Stomach smooth muscle (tissue), 2 donors: ENCODE measurements at regions not wholly inside any gene's neighbourhood (a gene's known extent, or its start where the extent isn't known, plus 50 kb on each side); places are given as distances from the start of the nearest gene placed in this dataset.

Experiments
- H3K27ac ChIP-seq: one replicate; pipeline ENCODE4 v1.7.0; 2013; ENCODE audit warnings: mild to moderate bottlenecking, low read length, inconsistent platforms
- H3K27me3 ChIP-seq, 2 donors: one replicate each; pipeline ENCODE4 v1.7.0; 2013; ENCODE audit warnings: low read length in 2 of 2; ENCODE audit not compliant: insufficient read depth in 2 of 2, control insufficient read depth in 1 of 2
- H3K36me3 ChIP-seq, 2 donors: one replicate each; pipeline ENCODE4 v1.7.0; 2013; ENCODE audit warnings: low read length in 2 of 2; ENCODE audit not compliant: control insufficient read depth in 2 of 2, insufficient read depth in 2 of 2
- H3K4me1 ChIP-seq: one replicate; pipeline ENCODE4 v1.7.0; 2013; ENCODE audit warnings: low read length; ENCODE audit not compliant: control insufficient read depth, insufficient read depth
- H3K4me3 ChIP-seq, 2 donors: one replicate each; pipeline ENCODE4 v1.7.0; 2013; ENCODE audit warnings: low read length in 2 of 2
- H3K9ac ChIP-seq, 2 donors: one replicate each; pipeline ENCODE4 v1.7.0; 2013; ENCODE audit warnings: low read length in 2 of 2, mild to moderate bottlenecking in 1 of 2
- H3K9me3 ChIP-seq, 2 donors: one replicate each; pipeline ENCODE4 v1.7.0; 2013; ENCODE audit warnings: low read length in 2 of 2; ENCODE audit not compliant: control insufficient read depth in 2 of 2
- donor health status: healthy.
- donor health status: Pancreatic carcinoma.

GRCh38 chr11:128365044-128365443 is 222.3 kb downstream of the ETS1 start:
- Histone ChIP-seq H3K4me3 (no peak overlapping the region), H3K36me3 (no peaks in the 10 kb centered on the region), H3K9ac (no peak overlapping the region), H3K4me1 (peaks cover 6% of the 10 kb centered on the region), H3K27ac (no peak overlapping the region), H3K27me3 (no peaks in the 10 kb centered on the region), H3K9me3 (no peaks in the 10 kb centered on the region)

GRCh38 chr11:128361451-128362020 is 225.8 kb downstream of the ETS1 start:
- Histone ChIP-seq H3K4me1 (peaks cover 9% of the 10 kb centered on the region), H3K4me3 (no peak overlapping the region), H3K27me3 (no peaks in the 10 kb centered on the region), H3K9ac (no peak overlapping the region), H3K27ac (no peak overlapping the region), H3K9me3 (no peaks in the 10 kb centered on the region), H3K36me3 (no peaks in the 10 kb centered on the region)

- Histone ChIP-seq H3K9ac (no peak overlapping the region), H3K4me1 (peaks cover 9% of the 10 kb centered on the region), H3K9me3 (no peaks in the 10 kb centered on the region), H3K27ac (no peak overlapping the region), H3K4me3 (no peak overlapping the region), H3K27me3 (no peaks in the 10 kb centered on the region), H3K36me3 (no peaks in the 10 kb centered on the region)
Observed at GRCh38 chr11:128359515-128359914, 227.8 kb downstream of the ETS1 start.

- peaks cover 9% of the 10 kb centered on the region for H3K4me1 ChIP-seq
- no peak overlapping the region for H3K4me3 ChIP-seq
Observed at GRCh38 chr11:128357073-128357472, 230.3 kb downstream of the ETS1 start.

DNA sequence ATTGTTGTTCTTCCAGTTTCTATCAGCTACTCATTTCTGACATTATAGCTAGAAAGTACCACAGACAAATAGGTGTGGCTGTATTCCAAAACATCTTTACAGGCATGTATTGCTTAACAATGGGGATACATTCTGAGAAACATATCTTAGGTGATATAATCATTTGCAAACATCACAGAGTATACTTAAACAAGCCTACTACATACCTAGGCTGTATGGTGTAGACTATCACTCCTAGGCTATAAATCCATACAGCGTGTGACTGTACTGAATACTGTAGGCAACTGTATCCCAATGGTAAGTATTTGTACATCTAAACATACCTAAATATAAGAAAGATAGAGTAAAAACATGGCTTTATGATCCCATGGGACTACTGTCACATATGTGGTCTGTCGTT is 231.8 kb downstream of the ETS1 start:
- Histone ChIP-seq H3K27ac (no peak overlapping the region), H3K4me3 (no peak overlapping the region), H3K9me3 (no peaks in the 10 kb centered on the region), H3K4me1 (peaks cover 3% of the 10 kb centered on the region), H3K36me3 (no peaks in the 10 kb centered on the region), H3K9ac (no peak overlapping the region), H3K27me3 (no peaks in the 10 kb centered on the region)

More at GRCh38 chr11:128357073-128357472, 230.3 kb downstream of the ETS1 start:
- H3K27me3 ChIP-seq: no peaks in the 10 kb centered on the region
- H3K9me3 ChIP-seq: no peaks in the 10 kb centered on the region
- no peak overlapping the region for H3K9ac ChIP-seq
- no peaks in the 10 kb centered on the region for H3K36me3 ChIP-seq
- no peak overlapping the region for H3K27ac ChIP-seq

DNA sequence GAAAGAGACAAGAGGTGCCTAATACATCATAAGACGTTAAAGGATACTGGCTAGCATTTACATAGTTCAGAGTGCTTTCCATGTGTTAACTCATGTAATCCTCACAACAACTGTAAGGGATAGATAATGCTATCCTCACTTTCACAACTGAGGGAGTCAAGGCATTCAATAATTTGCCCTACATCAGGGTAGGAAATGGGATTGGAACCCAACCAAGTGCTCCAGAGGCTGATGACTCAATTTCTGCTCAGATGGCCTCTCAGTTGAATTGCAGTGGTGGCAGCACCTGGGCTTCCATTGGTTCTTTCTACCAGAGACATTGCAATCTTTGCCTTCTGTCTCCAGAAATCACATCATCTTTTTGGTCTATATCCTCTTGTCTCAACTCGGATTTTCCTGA is 232.9 kb downstream of the ETS1 start:
- no peak overlapping the region for H3K27ac ChIP-seq
- H3K9me3 ChIP-seq: no peaks in the 10 kb centered on the region
- no peaks in the 10 kb centered on the region for H3K27me3 ChIP-seq
- peaks cover 3% of the 10 kb centered on the region for H3K4me1 ChIP-seq
- no peak overlapping the region for H3K9ac ChIP-seq
- no peak overlapping the region for H3K4me3 ChIP-seq
- no peaks in the 10 kb centered on the region for H3K36me3 ChIP-seq

DNA sequence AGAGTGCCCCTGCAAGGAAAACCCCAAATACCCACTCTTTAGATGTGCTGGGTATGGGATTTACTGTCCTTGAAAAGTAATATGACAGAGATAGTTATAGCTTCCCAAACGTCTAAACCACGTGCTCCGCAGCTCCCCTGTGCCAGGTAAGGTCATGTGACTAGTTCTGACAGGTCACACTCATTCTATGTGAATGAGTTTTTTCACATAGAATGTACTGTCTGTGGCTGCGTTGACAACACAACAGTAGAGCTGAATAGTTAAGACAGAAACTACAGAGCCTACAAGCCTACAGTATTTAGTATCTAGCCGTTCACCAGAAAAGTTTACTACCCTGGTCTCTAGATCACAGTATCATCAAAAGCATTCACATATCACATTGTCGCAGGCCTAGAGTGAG is 236.2 kb downstream of the ETS1 start:
- no peaks in the 10 kb centered on the region for H3K27me3 ChIP-seq
- no peak overlapping the region for H3K9ac ChIP-seq
- H3K4me3 ChIP-seq: no peak overlapping the region
- H3K36me3 ChIP-seq: no peaks in the 10 kb centered on the region
- no peaks in the 10 kb centered on the region for H3K4me1 ChIP-seq
- H3K27ac ChIP-seq: no peak overlapping the region
- no peaks in the 10 kb centered on the region for H3K9me3 ChIP-seq

DNA sequence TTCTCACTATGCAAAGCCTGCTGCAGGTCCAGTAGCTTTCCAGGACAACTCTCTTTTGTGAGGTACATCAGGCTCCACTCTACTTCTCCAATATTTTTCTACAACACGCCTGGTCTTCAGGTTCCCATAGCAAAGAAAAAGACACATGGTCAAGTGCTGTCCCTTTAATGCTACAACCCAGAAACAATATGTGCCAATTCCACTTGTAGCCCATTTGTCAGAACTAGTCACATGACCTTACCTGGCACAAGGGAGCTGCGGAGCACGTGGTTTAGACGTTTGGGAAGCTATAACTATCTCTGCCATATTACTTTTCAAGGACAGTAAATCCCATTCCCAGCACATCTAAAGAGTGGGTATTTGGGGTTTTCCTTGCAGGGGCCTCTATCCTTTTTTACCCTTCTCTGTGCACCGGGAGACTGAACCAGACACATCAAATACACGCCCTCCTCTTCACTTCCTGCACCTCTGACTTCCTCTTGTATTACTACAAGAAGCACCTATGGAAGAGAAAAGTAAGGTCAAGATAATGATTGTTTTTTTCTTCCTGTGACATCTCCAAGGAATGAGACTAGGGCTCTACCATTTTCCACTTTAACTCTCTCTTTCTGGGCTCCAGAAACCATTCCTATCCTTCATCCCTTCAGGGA is 237.6 kb downstream of the ETS1 start:
- Histone ChIP-seq H3K9ac (no peak overlapping the region), H3K27ac (no peak overlapping the region), H3K9me3 (no peaks in the 10 kb centered on the region), H3K36me3 (no peaks in the 10 kb centered on the region), H3K4me3 (no peak overlapping the region), H3K4me1 (no peaks in the 10 kb centered on the region), H3K27me3 (no peaks in the 10 kb centered on the region)

- H3K9ac ChIP-seq: no peak overlapping the region
Observed at GRCh38 chr11:128346804-128347203, 240.6 kb downstream of the ETS1 start.

DNA sequence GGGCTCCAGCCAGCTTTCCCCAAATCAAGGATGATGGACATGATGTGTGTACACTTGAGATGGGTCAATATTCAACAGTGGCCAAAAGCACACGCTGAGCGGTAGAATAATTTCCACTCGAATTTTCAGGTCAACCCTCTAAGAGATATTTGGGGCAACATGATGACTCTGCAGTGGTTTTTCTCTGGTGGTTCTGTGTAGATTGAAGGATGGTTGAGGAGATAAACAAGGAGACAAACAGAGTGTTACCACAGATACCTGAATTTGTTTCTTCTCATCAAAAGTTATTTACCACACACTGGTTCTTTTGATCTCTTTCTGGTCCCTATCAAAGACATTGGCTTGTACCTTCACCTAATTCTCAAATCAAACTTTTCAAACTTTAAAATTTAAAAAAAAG is 242.0 kb downstream of the ETS1 start:
- Histone ChIP-seq H3K27me3 (no peaks in the 10 kb centered on the region), H3K9me3 (no peaks in the 10 kb centered on the region), H3K27ac (no peak overlapping the region), H3K36me3 (no peaks in the 10 kb centered on the region), H3K4me3 (no peak overlapping the region), H3K9ac (no peak overlapping the region), H3K4me1 (no peaks in the 10 kb centered on the region)

More at GRCh38 chr11:128346804-128347203, 240.6 kb downstream of the ETS1 start:
- no peak overlapping the region for H3K4me3 ChIP-seq
- H3K9me3 ChIP-seq: no peaks in the 10 kb centered on the region
- H3K27me3 ChIP-seq: no peaks in the 10 kb centered on the region
- no peak overlapping the region for H3K27ac ChIP-seq
- no peaks in the 10 kb centered on the region for H3K4me1 ChIP-seq
- no peaks in the 10 kb centered on the region for H3K36me3 ChIP-seq

GRCh38 chr11:128343870-128344269 is 243.5 kb downstream of the ETS1 start:
- H3K36me3 ChIP-seq: no peaks in the 10 kb centered on the region
- H3K9me3 ChIP-seq: no peaks in the 10 kb centered on the region
- H3K4me1 ChIP-seq: no peaks in the 10 kb centered on the region
- H3K9ac ChIP-seq: no peak overlapping the region
- H3K27me3 ChIP-seq: no peaks in the 10 kb centered on the region
- no peak overlapping the region for H3K4me3 ChIP-seq
- H3K27ac ChIP-seq: no peak overlapping the region
